ENCODE measurements at regions not wholly inside any gene's neighbourhood (a gene's known extent, or its start where the extent isn't known, plus 50 kb on each side); places are given as distances from the start of the nearest gene placed in this dataset.

GRCh38 chr10:28922127-28922526, 244.8 kb downstream of the BAMBI start:
- no peak for TF ChIP-seq EZH2phosphoT487 (IDR thresholded peaks at IDR 0.05; ENCODE audit: borderline replicate concordance, low read length)
- no peak for TF ChIP-seq CTCF (IDR thresholded peaks at IDR 0.05; ENCODE audit: low read depth, low read length, poor library complexity, severe bottlenecking)

All from DOHH2 (cell line).